Spleen (tissue), 11 donors: ENCODE measurements at regions not wholly inside any gene's neighbourhood (a gene's known extent, or its start where the extent isn't known, plus 50 kb on each side); places are given as distances from the start of the nearest gene placed in this dataset.

Experiments
- DNase-seq: peaks from one replicate; pipeline ENCODE4 v3.0.0-alpha.2; 2020
- H3K27ac ChIP-seq, 8 donors: fragments of 200-600 bp; sonication (generic) in 7 of 8; 1 replicate in 4 of 8; 2 replicates in 4 of 8; pipeline versions ENCODE4 v1.5.0 to v1.8.0; 2016 to 2021; ENCODE audit warnings: inconsistent platforms in 4 of 8, mild to moderate bottlenecking in 4 of 8, moderate library complexity in 1 of 8
- H3K27me3 ChIP-seq, 7 donors: fragments of 200-600 bp; sonication (generic) in 6 of 7; replicated peaks in 1 of 7; 1 replicate in 4 of 7; 2 replicates in 3 of 7; pipeline versions ENCODE4 v1.5.0 to v1.8.0; 2016 to 2021; ENCODE audit warnings: inconsistent platforms in 3 of 7, mild to moderate bottlenecking in 1 of 7
- H3K36me3 ChIP-seq, 6 donors: fragments of 200-600 bp; sonication (generic) in 5 of 6; 1 replicate in 4 of 6; 2 replicates in 2 of 6; pipeline versions ENCODE4 v1.5.0 to v1.8.0; 2016 to 2021; ENCODE audit warnings: inconsistent platforms in 2 of 6
- H3K4me1 ChIP-seq, 6 donors: fragments of 200-600 bp; sonication (generic) in 5 of 6; 1 replicate in 3 of 6; 2 replicates in 3 of 6; pipeline versions ENCODE4 v1.5.0 to v1.8.0; 2016 to 2021; ENCODE audit warnings: inconsistent platforms in 3 of 6
- H3K4me3 ChIP-seq, 8 donors: fragments of 200-600 bp; sonication (generic) in 7 of 8; 1 replicate in 4 of 8; 2 replicates in 4 of 8; pipeline versions ENCODE4 v1.5.0 to v1.8.0; 2016 to 2021; ENCODE audit warnings: inconsistent platforms in 4 of 8, mild to moderate bottlenecking in 4 of 8, moderate library complexity in 2 of 8
- H3K9me3 ChIP-seq, 8 donors: fragments of 200-600 bp; sonication (generic) in 7 of 8; 1 replicate in 4 of 8; 2 replicates in 4 of 8; pipeline versions ENCODE4 v1.5.0 to v1.8.0; 2016 to 2021; ENCODE audit warnings: inconsistent platforms in 4 of 8
- POLR2A ChIP-seq, 3 donors: fragments of 450-650 bp; IDR thresholded peaks; one replicate each; pipeline ENCODE4 v1.5.1; 2017; ENCODE audit warnings: antibody characterized with exemption in 3 of 3, mild to moderate bottlenecking in 1 of 3
- POLR2AphosphoS5 ChIP-seq, 3 donors: sonication (generic); formaldehyde crosslinking; IDR thresholded peaks; one replicate each; pipeline ENCODE4 v1.5.1; 2017; ENCODE audit warnings: antibody characterized with exemption in 3 of 3
- WGBS, 5 donors: extraction: QIAGEN DNeasy Blood & Tissue Kit in 3 of 5; methylation state at CpG; one replicate each; pipeline versions ENCODE4 v1.1.5 to v1.1.7; 2013 to 2018; 5-methylcytosine and 5-hydroxymethylcytosine counted together
- intact Hi-C: fragments of 100-400 bp; cut with DNase I; formaldehyde crosslinking; loops from one replicate; pipeline ENCODE4 v1.15.0; 2023; ENCODE audit warnings: low total_unique reads
- TF ChIP-seq, protein P1 (sequence below), 11 experiments: fragments of 200-600 bp in 7 of 11; fragments of 450-650 bp in 4 of 11; sonication (generic) in 4 of 11; IDR thresholded peaks in 8 of 11; conservative IDR thresholded peaks in 3 of 11; 1 replicate in 7 of 11; 2 replicates in 4 of 11; pipeline versions ENCODE4 v1.4.0 to v1.8.0; 2016 to 2021; ENCODE audit warnings: antibody characterized with exemption in 11 of 11, inconsistent platforms in 4 of 11, mild to moderate bottlenecking in 1 of 11
- donor health status: healthy with polysubstance abuse.
- donor health status: DM: no; HTN: no; CAD: no; lungs with moderate emphysema.
- donor health status: DM: no; HTN: no; CAD: no.
- donor health status: Bipolar disorder and iron deficiency.
- donor health status: healthy.
- donor health status: DM: no; HTN: no; CAD: no.
- donor health status: DM: yes; HTN: yes; CAD: no.

GRCh38 chr2:129892773-129893172 is 86.7 kb upstream of the RAB6C start:
- Histone ChIP-seq H3K4me1 (no peaks in the 10 kb centered on the region), H3K36me3 (no peaks in the 10 kb centered on the region), H3K9me3 (no peaks in the 10 kb centered on the region), H3K27ac (no peak overlapping the region), H3K27me3 (peaks cover 0 to 73% (median 0%) of the 10 kb centered on the region in 7 donors), H3K4me3 (no peak overlapping the region)
- intact Hi-C loops: no loop called here
- WGBS, 5 donors: 89 to 95% (median 91%) methylated on average over 6 of the region's 6 CpGs
- TF ChIP-seq POLR2A (IDR thresholded peaks at IDR 0.05): no peak
- TF ChIP-seq, protein P1, sequence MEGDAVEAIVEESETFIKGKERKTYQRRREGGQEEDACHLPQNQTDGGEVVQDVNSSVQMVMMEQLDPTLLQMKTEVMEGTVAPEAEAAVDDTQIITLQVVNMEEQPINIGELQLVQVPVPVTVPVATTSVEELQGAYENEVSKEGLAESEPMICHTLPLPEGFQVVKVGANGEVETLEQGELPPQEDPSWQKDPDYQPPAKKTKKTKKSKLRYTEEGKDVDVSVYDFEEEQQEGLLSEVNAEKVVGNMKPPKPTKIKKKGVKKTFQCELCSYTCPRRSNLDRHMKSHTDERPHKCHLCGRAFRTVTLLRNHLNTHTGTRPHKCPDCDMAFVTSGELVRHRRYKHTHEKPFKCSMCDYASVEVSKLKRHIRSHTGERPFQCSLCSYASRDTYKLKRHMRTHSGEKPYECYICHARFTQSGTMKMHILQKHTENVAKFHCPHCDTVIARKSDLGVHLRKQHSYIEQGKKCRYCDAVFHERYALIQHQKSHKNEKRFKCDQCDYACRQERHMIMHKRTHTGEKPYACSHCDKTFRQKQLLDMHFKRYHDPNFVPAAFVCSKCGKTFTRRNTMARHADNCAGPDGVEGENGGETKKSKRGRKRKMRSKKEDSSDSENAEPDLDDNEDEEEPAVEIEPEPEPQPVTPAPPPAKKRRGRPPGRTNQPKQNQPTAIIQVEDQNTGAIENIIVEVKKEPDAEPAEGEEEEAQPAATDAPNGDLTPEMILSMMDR (IDR thresholded peaks at IDR 0.05 in 8 of 11, conservative IDR thresholded peaks at IDR 0.05 in 3 of 11): no peak
- no peak for DNase-seq

DNA sequence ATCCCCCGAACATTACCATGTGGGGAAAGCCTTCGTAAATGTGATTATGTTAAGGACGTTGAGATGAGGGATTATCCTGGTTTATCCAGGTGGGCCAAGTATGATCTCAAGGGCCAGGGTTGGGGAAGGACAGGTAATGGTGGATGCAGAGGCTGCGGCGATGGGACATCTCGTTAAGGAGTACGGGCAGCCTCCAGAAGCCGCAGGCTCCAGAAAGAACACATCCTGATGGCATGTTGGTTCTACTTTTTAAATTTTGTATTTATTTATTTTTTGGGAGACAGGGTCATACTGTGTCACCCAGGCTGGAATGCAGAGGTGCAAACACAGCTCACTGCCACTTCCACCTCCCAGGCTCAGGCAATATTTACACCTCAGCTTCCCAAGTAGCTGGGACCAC is 86.2 kb upstream of the RAB6C start:
- no peaks in the 10 kb centered on the region for H3K4me1 ChIP-seq
- intact Hi-C loops: no loop called here
- no peaks in the 10 kb centered on the region for H3K9me3 ChIP-seq
- H3K27me3 ChIP-seq: peaks cover 0 to 70% (median 0%) of the 10 kb centered on the region in 7 donors
- no peak overlapping the region for H3K27ac ChIP-seq
- WGBS, 5 donors: 77 to 82% (median 82%) methylated on average over 8 of the region's 8 CpGs
- no peak for DNase-seq
- no peaks in the 10 kb centered on the region for H3K36me3 ChIP-seq
- TF ChIP-seq, protein P1 (IDR thresholded peaks at IDR 0.05 in 8 of 11, conservative IDR thresholded peaks at IDR 0.05 in 3 of 11): no peak
- no peak for TF ChIP-seq POLR2A (IDR thresholded peaks at IDR 0.05)
- no peak overlapping the region for H3K4me3 ChIP-seq

- no peaks in the 10 kb centered on the region for H3K4me1 ChIP-seq
- DNase-seq: no peak
- H3K9me3 ChIP-seq: peaks cover 0 to 10% (median 5%) of the 10 kb centered on the region in 8 donors
- no peak overlapping the region for H3K27ac ChIP-seq
- 78 to 89% (median 82%) methylated on average over 8 of the region's 8 CpGs for WGBS, 5 donors
- TF ChIP-seq POLR2AphosphoS5 (IDR thresholded peaks at IDR 0.05): no peak
- TF ChIP-seq, protein P1 (IDR thresholded peaks at IDR 0.05 in 8 of 11, conservative IDR thresholded peaks at IDR 0.05 in 3 of 11): no peak
- TF ChIP-seq POLR2A (IDR thresholded peaks at IDR 0.05): no peak
- no peaks in the 10 kb centered on the region for H3K36me3 ChIP-seq
- peaks cover 0 to 63% (median 0%) of the 10 kb centered on the region in 7 donors for H3K27me3 ChIP-seq
- H3K4me3 ChIP-seq: no peak overlapping the region
- intact Hi-C loops: no loop called here
Measured at GRCh38 chr2:129894616-129895015, 84.8 kb upstream of the RAB6C start.

GRCh38 chr2:129895061-129895460 is 84.4 kb upstream of the RAB6C start:
- no peak overlapping the region for H3K27ac ChIP-seq
- no peak for TF ChIP-seq POLR2A (IDR thresholded peaks at IDR 0.05)
- TF ChIP-seq POLR2AphosphoS5 (IDR thresholded peaks at IDR 0.05): no peak
- TF ChIP-seq, protein P1 (IDR thresholded peaks at IDR 0.05 in 8 of 11, conservative IDR thresholded peaks at IDR 0.05 in 3 of 11): no peak
- DNase-seq: no peak
- 79 to 92% (median 89%) methylated on average over 5 of the region's 5 CpGs for WGBS, 5 donors
- H3K4me1 ChIP-seq: no peaks in the 10 kb centered on the region
- no peaks in the 10 kb centered on the region for H3K36me3 ChIP-seq
- H3K4me3 ChIP-seq: no peak overlapping the region
- peaks cover 0 to 14% (median 5%) of the 10 kb centered on the region in 8 donors for H3K9me3 ChIP-seq
- intact Hi-C loops: no loop called here
- H3K27me3 ChIP-seq: peaks cover 0 to 59% (median 0%) of the 10 kb centered on the region in 7 donors
